ENCODE measurements at regions not wholly inside any gene's neighbourhood (a gene's known extent, or its start where the extent isn't known, plus 50 kb on each side); places are given as distances from the start of the nearest gene placed in this dataset.
"Not testable (repeated sequence)": the region's sequence is repeated elsewhere in the genome, so short reads cannot be mapped to it uniquely, and the experiment has no call there.

- Histone ChIP-seq H2AFZ (ENCODE audit: low read length) (no peak overlapping the region), H3F3A (ENCODE audit: low read length, unreplicated experiment) (no peaks in the 10 kb centered on the region), H3K4me1 (ENCODE audit: insufficient read depth, low read length) (no peaks in the 10 kb centered on the region), H4K20me1 (ENCODE audit: low read length) (no peaks in the 10 kb centered on the region), H3K36me3 (ENCODE audit: low read depth, low read length) (no peaks in the 10 kb centered on the region), H3K9ac (ENCODE audit: low read length) (no peak overlapping the region), H3K27ac (ENCODE audit: low read length) (no peak overlapping the region), H3K4me2 (ENCODE audit: low read length) (no peak overlapping the region), H3K79me2 (ENCODE audit: low read length) (no peaks in the 10 kb centered on the region), H3K9me3 (ENCODE audit: low read length) (no peaks in the 10 kb centered on the region), H3K9me2 (replicated peaks; ENCODE audit: low read length) (no peaks in the 10 kb centered on the region), H3K4me3 (ENCODE audit: low read length) (no peak overlapping the region), H3K27me3 (ENCODE audit: low read length) (no peaks in the 10 kb centered on the region)
- CTCF ChIA-PET, result no interaction called here
- intact Hi-C loops (cut with micrococcal nuclease), result no loop called here
- POLR2A ChIA-PET (ENCODE audit: unreplicated experiment), result no interaction called here
- DNase-seq, result no peak
- no TSS peak for BruUV-seq (replicated peaks)
- TF ChIP-seq EZH2 (IDR thresholded peaks at IDR 0.05; ENCODE audit: low read length, unreplicated experiment) (no peak), EZH2phosphoT487 (IDR thresholded peaks at IDR 0.05; ENCODE audit: borderline replicate concordance, low read length) (no peak), CTCF (conservative IDR thresholded peaks at IDR 0.05; ENCODE audit: low read depth, low read length) (no peak)
- ATAC-seq, result no peak
Observed at GRCh38 chr12:96107236-96107635, 71.8 kb upstream of the LTA4H start.

GRCh38 chr12:96108321-96108720 lies 72.9 kb upstream of the LTA4H start:
- no peak overlapping the region for H2AFZ ChIP-seq (ENCODE audit: low read length)
- intact Hi-C loops (cut with micrococcal nuclease), result no loop called here
- H3K79me2 ChIP-seq (ENCODE audit: low read length), result no peaks in the 10 kb centered on the region
- ChIA-PET CTCF (no interaction called here), POLR2A (ENCODE audit: unreplicated experiment) (no interaction called here)
- no peak overlapping the region for H3K27ac ChIP-seq (ENCODE audit: low read length)
- H3K27me3 ChIP-seq (ENCODE audit: low read length), result no peaks in the 10 kb centered on the region
- no peak overlapping the region for H3K4me3 ChIP-seq (ENCODE audit: low read length)
- no peak for TF ChIP-seq EZH2 (IDR thresholded peaks at IDR 0.05; ENCODE audit: low read length, unreplicated experiment)
- TF ChIP-seq CTCF (conservative IDR thresholded peaks at IDR 0.05; ENCODE audit: low read depth, low read length), result no peak
- no peak for TF ChIP-seq EZH2phosphoT487 (IDR thresholded peaks at IDR 0.05; ENCODE audit: borderline replicate concordance, low read length)
- H3K9ac ChIP-seq (ENCODE audit: low read length), result no peak overlapping the region
- H3K36me3 ChIP-seq (ENCODE audit: low read depth, low read length), result no peaks in the 10 kb centered on the region
- H4K20me1 ChIP-seq (ENCODE audit: low read length), result no peaks in the 10 kb centered on the region
- ATAC-seq, result no peak; the same call in 1 of the 2 replicates
- no peaks in the 10 kb centered on the region for H3K9me2 ChIP-seq (replicated peaks; ENCODE audit: low read length)
- no peaks in the 10 kb centered on the region for H3F3A ChIP-seq (ENCODE audit: low read length, unreplicated experiment)
- no TSS peak for BruUV-seq (replicated peaks)
- H3K4me2 ChIP-seq (ENCODE audit: low read length), result no peak overlapping the region
- no peaks in the 10 kb centered on the region for H3K9me3 ChIP-seq (ENCODE audit: low read length)
- H3K4me1 ChIP-seq (ENCODE audit: insufficient read depth, low read length), result no peaks in the 10 kb centered on the region
- DNase-seq, result no peak

- intact Hi-C loops (cut with micrococcal nuclease); H3F3A ChIP-seq (ENCODE audit: low read length, unreplicated experiment); H3K36me3 ChIP-seq (ENCODE audit: low read depth, low read length); DNase-seq; H2AFZ ChIP-seq (ENCODE audit: low read length); CTCF ChIA-PET; POLR2A ChIA-PET (ENCODE audit: unreplicated experiment); H3K9me2 ChIP-seq (replicated peaks; ENCODE audit: low read length); H4K20me1 ChIP-seq (ENCODE audit: low read length); H3K4me3 ChIP-seq (ENCODE audit: low read length); H3K4me1 ChIP-seq (ENCODE audit: insufficient read depth, low read length); H3K27ac ChIP-seq (ENCODE audit: low read length); H3K9me3 ChIP-seq (ENCODE audit: low read length); ATAC-seq; H3K4me2 ChIP-seq (ENCODE audit: low read length); H3K27me3 ChIP-seq (ENCODE audit: low read length); BruUV-seq (replicated peaks); H3K9ac ChIP-seq (ENCODE audit: low read length); H3K79me2 ChIP-seq (ENCODE audit: low read length): not testable (repeated sequence)
Observed at GRCh38 chr12:96108941-96109340, 73.6 kb upstream of the LTA4H start.
